LNCaP clone FGC (cell line): ENCODE measurements at regions not wholly inside any gene's neighbourhood (a gene's known extent, or its start where the extent isn't known, plus 50 kb on each side); places are given as distances from the start of the nearest gene placed in this dataset.

Experiments
- DNase-seq: peaks from one replicate; pipeline ENCODE4 v3.0.0-alpha.2; 2011; ENCODE audit warnings: low read depth
- H3K4me3 ChIP-seq: 2 replicates; pipeline ENCODE4 v1.5.1; 2011; ENCODE audit warnings: mild to moderate bottlenecking, low read depth, low read length, control low read depth
- CTCF ChIP-seq: IDR thresholded peaks from 2 replicates; pipeline ENCODE4 v1.5.1; 2012; ENCODE audit warnings: mild to moderate bottlenecking; ENCODE audit not compliant: control insufficient read depth, insufficient read depth; ENCODE audit errors: extremely low read depth

GRCh38 chr1:71242239-71242638 is 161.4 kb upstream of the ZRANB2 start:
- no peak for DNase-seq
- H3K4me3 ChIP-seq = no peak overlapping the region
- no peak for TF ChIP-seq CTCF

GRCh38 chr1:71240656-71241055 is 159.8 kb upstream of the ZRANB2 start:
- TF ChIP-seq CTCF = no peak
- no peak for DNase-seq
- no peak overlapping the region for H3K4me3 ChIP-seq

- TF ChIP-seq CTCF = no peak
- H3K4me3 ChIP-seq = no peak overlapping the region
- DNase-seq = no peak
These were observed 155.7 kb upstream of the ZRANB2 start for GRCh38 chr1:71236503-71236902.

GRCh38 chr1:71233645-71234044 is 152.8 kb upstream of the ZRANB2 start:
- no peak overlapping the region for H3K4me3 ChIP-seq
- TF ChIP-seq CTCF = no peak
- DNase-seq = no peak

GRCh38 chr1:71232786-71233185 is 152.0 kb upstream of the ZRANB2 start:
- no peak for TF ChIP-seq CTCF
- H3K4me3 ChIP-seq = no peak overlapping the region
- DNase-seq = no peak

GRCh38 chr1:71232166-71232763 is 151.4 kb upstream of the ZRANB2 start:
- TF ChIP-seq CTCF = no peak
- DNase-seq = no peak
- no peak overlapping the region for H3K4me3 ChIP-seq

- TF ChIP-seq CTCF = no peak
- H3K4me3 ChIP-seq = no peak overlapping the region
- no peak for DNase-seq
These were observed 150.9 kb upstream of the ZRANB2 start for GRCh38 chr1:71231751-71232150.
